ENCODE measurements at regions not wholly inside any gene's neighbourhood (a gene's known extent, or its start where the extent isn't known, plus 50 kb on each side); places are given as distances from the start of the nearest gene placed in this dataset.
"Not testable (repeated sequence)": the region's sequence is repeated elsewhere in the genome, so short reads cannot be mapped to it uniquely, and the experiment has no call there.

DNA sequence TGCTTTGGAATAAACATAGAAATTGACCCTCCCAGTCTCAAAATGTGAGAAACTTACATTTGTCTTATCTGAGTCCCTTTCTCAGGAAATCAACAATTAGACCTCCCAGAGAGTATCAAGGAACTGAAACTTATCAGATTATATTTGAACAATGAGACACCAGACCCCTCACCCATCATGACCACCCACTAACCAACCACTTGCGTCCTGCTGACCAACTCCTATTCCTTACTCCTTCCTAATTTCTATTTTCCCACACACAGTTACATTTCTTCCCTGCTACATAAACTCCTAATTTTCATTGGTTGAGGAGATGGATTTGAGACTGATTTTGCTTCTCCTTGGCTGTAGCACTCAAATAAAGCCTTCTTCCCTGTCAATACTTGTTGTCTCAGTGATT, 97.9 kb downstream of the TPBG start:
- no peaks in the 10 kb centered on the region for H3K9me3 Mint-ChIP-seq (ENCODE audit: unreplicated experiment)
- no peaks in the 10 kb centered on the region for H3K36me3 Mint-ChIP-seq (ENCODE audit: unreplicated experiment)
- no peak for DNase-seq
- TF ChIP-seq, protein P1, sequence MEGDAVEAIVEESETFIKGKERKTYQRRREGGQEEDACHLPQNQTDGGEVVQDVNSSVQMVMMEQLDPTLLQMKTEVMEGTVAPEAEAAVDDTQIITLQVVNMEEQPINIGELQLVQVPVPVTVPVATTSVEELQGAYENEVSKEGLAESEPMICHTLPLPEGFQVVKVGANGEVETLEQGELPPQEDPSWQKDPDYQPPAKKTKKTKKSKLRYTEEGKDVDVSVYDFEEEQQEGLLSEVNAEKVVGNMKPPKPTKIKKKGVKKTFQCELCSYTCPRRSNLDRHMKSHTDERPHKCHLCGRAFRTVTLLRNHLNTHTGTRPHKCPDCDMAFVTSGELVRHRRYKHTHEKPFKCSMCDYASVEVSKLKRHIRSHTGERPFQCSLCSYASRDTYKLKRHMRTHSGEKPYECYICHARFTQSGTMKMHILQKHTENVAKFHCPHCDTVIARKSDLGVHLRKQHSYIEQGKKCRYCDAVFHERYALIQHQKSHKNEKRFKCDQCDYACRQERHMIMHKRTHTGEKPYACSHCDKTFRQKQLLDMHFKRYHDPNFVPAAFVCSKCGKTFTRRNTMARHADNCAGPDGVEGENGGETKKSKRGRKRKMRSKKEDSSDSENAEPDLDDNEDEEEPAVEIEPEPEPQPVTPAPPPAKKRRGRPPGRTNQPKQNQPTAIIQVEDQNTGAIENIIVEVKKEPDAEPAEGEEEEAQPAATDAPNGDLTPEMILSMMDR (IDR thresholded peaks at IDR 0.05; ENCODE audit: partially characterized antibody, unreplicated experiment), result no peak
- no peaks in the 10 kb centered on the region for H3K4me1 Mint-ChIP-seq (ENCODE audit: low read depth, unreplicated experiment)
- H3K27ac Mint-ChIP-seq (ENCODE audit: unreplicated experiment), result no peak overlapping the region
- H3K4me3 Mint-ChIP-seq (ENCODE audit: unreplicated experiment), result no peak overlapping the region
- H3K27me3 Mint-ChIP-seq (ENCODE audit: unreplicated experiment), result no peaks in the 10 kb centered on the region

DNA sequence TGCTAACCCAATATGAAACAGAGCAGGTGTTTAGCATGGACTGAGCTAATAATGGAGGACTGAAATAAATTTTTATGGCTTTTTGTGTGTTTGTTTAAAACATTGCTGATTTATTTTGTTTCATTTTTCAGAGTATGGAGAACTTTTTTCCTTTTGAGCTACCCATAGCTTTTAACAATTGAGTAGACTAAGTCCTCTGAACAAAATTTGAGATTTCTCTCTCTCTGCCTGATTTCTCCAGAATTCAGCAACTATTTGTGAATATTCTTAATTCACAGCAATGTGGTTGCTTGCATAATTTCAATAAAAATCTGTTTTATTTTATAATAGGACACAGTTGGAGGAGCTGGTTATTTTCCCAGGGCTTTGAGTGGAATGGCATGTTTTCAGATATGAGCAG, 103.7 kb downstream of the TPBG start:
- no peak for DNase-seq
- Mint-ChIP-seq H3K27ac (ENCODE audit: unreplicated experiment) (no peak overlapping the region), H3K36me3 (ENCODE audit: unreplicated experiment) (peaks cover 11% of the 10 kb centered on the region), H3K9me3 (ENCODE audit: unreplicated experiment) (peaks cover 11% of the 10 kb centered on the region), H3K4me3 (ENCODE audit: unreplicated experiment) (no peak overlapping the region), H3K4me1 (ENCODE audit: low read depth, unreplicated experiment) (no peaks in the 10 kb centered on the region), H3K27me3 (ENCODE audit: unreplicated experiment) (no peaks in the 10 kb centered on the region)
- TF ChIP-seq, protein P1 (IDR thresholded peaks at IDR 0.05; ENCODE audit: partially characterized antibody, unreplicated experiment), result no peak

DNA sequence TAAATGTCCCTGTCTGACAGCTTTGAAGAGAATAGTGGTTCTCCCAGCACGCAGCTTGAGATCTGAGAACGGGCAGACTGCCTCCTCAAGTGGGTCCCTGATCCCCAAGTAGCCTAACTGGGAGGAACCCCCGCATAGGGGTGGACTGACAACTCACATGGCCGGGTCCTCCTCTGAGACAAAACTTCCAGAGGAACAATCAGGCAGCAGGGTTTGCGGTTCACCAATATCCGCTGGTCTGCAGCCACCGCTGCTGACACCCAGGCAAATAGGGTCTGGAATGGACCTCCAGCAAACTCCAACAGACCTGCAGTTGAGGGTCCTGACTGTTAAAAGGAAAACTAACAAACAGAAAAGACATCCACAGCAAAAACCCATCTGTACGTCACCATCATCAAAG, 106.5 kb downstream of the TPBG start:
- not testable (repeated sequence) for DNase-seq; H3K27ac Mint-ChIP-seq (ENCODE audit: unreplicated experiment); H3K27me3 Mint-ChIP-seq (ENCODE audit: unreplicated experiment); H3K4me3 Mint-ChIP-seq (ENCODE audit: unreplicated experiment); H3K4me1 Mint-ChIP-seq (ENCODE audit: low read depth, unreplicated experiment)
- Mint-ChIP-seq H3K36me3 (ENCODE audit: unreplicated experiment) (peaks cover 11% of the 10 kb centered on the region), H3K9me3 (ENCODE audit: unreplicated experiment) (peaks cover 11% of the 10 kb centered on the region)

DNA sequence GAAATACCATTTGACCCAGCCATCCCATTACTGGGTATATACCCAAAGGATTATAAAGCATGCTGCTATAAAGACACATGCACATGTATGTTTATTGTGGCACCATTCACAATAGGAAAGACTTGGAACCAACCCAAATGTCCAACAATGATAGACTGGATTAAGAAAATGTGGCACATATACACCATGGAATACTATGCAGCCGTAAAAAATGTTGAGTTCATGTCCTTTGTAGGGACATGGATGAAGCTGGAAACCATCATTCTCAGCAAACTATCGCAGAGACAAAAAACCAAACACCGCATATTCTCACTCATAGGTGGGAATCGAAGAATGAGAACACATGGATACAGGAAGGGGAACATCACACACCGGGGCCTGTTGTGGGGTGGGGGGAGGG, 111.5 kb downstream of the TPBG start:
- not testable (repeated sequence) for DNase-seq; H3K36me3 Mint-ChIP-seq (ENCODE audit: unreplicated experiment); H3K9me3 Mint-ChIP-seq (ENCODE audit: unreplicated experiment); H3K4me1 Mint-ChIP-seq (ENCODE audit: low read depth, unreplicated experiment); H3K4me3 Mint-ChIP-seq (ENCODE audit: unreplicated experiment); H3K27ac Mint-ChIP-seq (ENCODE audit: unreplicated experiment); H3K27me3 Mint-ChIP-seq (ENCODE audit: unreplicated experiment)

DNA sequence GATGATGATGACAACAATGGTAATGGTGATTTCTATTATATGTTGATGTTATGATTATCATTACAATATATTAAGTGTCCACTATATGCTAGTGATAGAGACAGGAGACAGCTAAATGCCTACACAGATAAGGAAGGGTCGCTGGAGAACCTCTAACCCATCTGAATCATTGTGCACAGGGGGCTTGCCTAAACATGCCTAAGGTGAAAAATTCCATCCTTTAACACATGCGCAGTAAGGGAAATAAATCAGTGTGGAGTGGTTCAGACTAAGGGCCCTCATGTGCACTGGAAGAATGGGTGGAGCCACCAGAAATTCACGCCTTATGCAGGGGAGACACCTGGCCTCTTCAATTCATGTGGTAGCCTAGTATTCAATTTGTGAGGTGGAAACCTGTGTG, 120.4 kb downstream of the TPBG start:
- Mint-ChIP-seq H3K4me3 (ENCODE audit: unreplicated experiment) (no peak overlapping the region), H3K4me1 (ENCODE audit: low read depth, unreplicated experiment) (no peaks in the 10 kb centered on the region), H3K27ac (ENCODE audit: unreplicated experiment) (no peak overlapping the region), H3K27me3 (ENCODE audit: unreplicated experiment) (peaks cover 2% of the 10 kb centered on the region), H3K36me3 (ENCODE audit: unreplicated experiment) (peaks cover 20% of the 10 kb centered on the region), H3K9me3 (ENCODE audit: unreplicated experiment) (peaks cover 4% of the 10 kb centered on the region)
- DNase-seq, result no peak
- TF ChIP-seq, protein P1 (IDR thresholded peaks at IDR 0.05; ENCODE audit: partially characterized antibody, unreplicated experiment), result no peak

DNA sequence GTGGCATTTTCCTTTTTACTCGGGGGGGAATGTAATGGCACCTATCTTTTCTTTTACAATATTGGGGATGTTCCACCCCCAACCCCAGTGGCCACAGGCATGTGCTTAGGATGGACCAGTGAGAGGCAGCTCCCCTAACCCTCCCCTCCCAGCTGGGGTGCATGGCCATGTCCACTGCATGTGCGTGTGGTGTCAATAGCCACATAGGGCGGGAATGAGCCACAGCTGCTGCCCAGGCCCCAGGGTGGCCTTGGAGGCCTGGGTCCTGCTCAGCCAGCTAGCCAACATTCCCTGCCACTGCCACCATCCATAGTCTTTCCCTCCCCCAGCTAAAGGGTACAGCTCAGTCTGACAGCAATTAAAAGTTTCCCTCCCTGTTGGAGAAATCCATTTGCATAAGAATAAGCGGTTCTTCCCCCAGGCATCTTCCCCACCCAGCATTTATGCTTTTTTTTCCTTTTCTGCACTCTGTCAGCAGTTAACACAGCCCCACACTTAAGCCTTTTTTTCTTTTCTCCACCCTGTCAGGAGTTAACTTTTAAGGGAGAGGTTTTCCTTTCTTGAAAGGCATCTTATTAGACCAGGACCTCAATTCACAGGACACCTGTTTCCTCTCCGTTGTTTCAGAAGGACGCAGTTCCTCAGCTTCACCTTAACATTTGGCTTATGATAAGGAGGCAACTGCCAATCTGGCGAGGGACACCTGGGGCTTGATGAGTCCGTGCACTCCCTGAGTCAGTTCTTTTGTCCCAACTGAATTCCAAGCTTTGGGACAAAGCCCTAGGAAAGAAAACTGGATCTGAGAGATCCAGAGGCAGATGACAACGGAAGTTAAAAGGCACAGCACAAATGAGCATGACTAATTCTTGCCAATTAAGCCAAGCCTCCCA, 121.4 kb downstream of the TPBG start:
- peaks cover 4% of the 10 kb centered on the region for H3K9me3 Mint-ChIP-seq (ENCODE audit: unreplicated experiment)
- no peaks in the 10 kb centered on the region for H3K4me1 Mint-ChIP-seq (ENCODE audit: low read depth, unreplicated experiment)

More for the DNA sequence above, 121.4 kb downstream of the TPBG start:
- DNase-seq, result no peak
- TF ChIP-seq, protein P1 (IDR thresholded peaks at IDR 0.05; ENCODE audit: partially characterized antibody, unreplicated experiment), result no peak
- Mint-ChIP-seq H3K36me3 (ENCODE audit: unreplicated experiment) (peaks cover 24% of the 10 kb centered on the region), H3K4me3 (ENCODE audit: unreplicated experiment) (no peak overlapping the region), H3K27ac (ENCODE audit: unreplicated experiment) (no peak overlapping the region), H3K27me3 (ENCODE audit: unreplicated experiment) (peaks cover 4% of the 10 kb centered on the region)
